ENCODE measurements at regions not wholly inside any gene's neighbourhood (a gene's known extent, or its start where the extent isn't known, plus 50 kb on each side); places are given as distances from the start of the nearest gene placed in this dataset.
A peak's percentile ranks its signal among the peaks of the same experiment; 100 is the strongest.
"Not testable (repeated sequence)": the region's sequence is repeated elsewhere in the genome, so short reads cannot be mapped to it uniquely, and the experiment has no call there.

GRCh38 chr20:30537459-30537858 is 720.0 kb upstream of the DEFB115 start:
- H3K27ac Mint-ChIP-seq; H3K4me3 Mint-ChIP-seq; H3K36me3 Mint-ChIP-seq; DNase-seq (ENCODE audit: low spot score in 2 of 2); ATAC-seq; H3K9me3 Mint-ChIP-seq; H3K4me1 Mint-ChIP-seq: not testable (repeated sequence)

GRCh38 chr20:30540330-30541069 is 717.0 kb upstream of the DEFB115 start:
- H3K4me1 Mint-ChIP-seq; ATAC-seq; H3K4me3 Mint-ChIP-seq; H3K9me3 Mint-ChIP-seq; H3K36me3 Mint-ChIP-seq; DNase-seq (ENCODE audit: low spot score in 2 of 2); H3K27ac Mint-ChIP-seq: not testable (repeated sequence)

- not testable (repeated sequence) for DNase-seq (ENCODE audit: low spot score in 2 of 2); H3K4me3 Mint-ChIP-seq; ATAC-seq; H3K36me3 Mint-ChIP-seq; H3K4me1 Mint-ChIP-seq; H3K27ac Mint-ChIP-seq; H3K9me3 Mint-ChIP-seq
Observed at GRCh38 chr20:30551236-30551635, 706.2 kb upstream of the DEFB115 start.

- not testable (repeated sequence) for DNase-seq (ENCODE audit: low spot score in 2 of 2); H3K4me3 Mint-ChIP-seq; H3K4me1 Mint-ChIP-seq; H3K9me3 Mint-ChIP-seq; ATAC-seq; H3K36me3 Mint-ChIP-seq; H3K27ac Mint-ChIP-seq
Observed at GRCh38 chr20:30556797-30557196, 700.7 kb upstream of the DEFB115 start.

GRCh38 chr20:30565086-30565485 is 692.4 kb upstream of the DEFB115 start:
- not testable (repeated sequence) for DNase-seq (ENCODE audit: low spot score in 2 of 2); H3K27ac Mint-ChIP-seq; H3K4me3 Mint-ChIP-seq; ATAC-seq; H3K9me3 Mint-ChIP-seq; H3K4me1 Mint-ChIP-seq; H3K36me3 Mint-ChIP-seq

- not testable (repeated sequence) for DNase-seq (ENCODE audit: low spot score in 2 of 2); H3K4me3 Mint-ChIP-seq; ATAC-seq; H3K9me3 Mint-ChIP-seq; H3K4me1 Mint-ChIP-seq; H3K36me3 Mint-ChIP-seq; H3K27ac Mint-ChIP-seq
Observed at GRCh38 chr20:30569867-30570266, 687.6 kb upstream of the DEFB115 start.

- H3K4me3 Mint-ChIP-seq; H3K36me3 Mint-ChIP-seq; H3K9me3 Mint-ChIP-seq; H3K4me1 Mint-ChIP-seq; DNase-seq (ENCODE audit: low spot score in 2 of 2); H3K27ac Mint-ChIP-seq; ATAC-seq: not testable (repeated sequence)
Observed at GRCh38 chr20:30570622-30571021, 686.8 kb upstream of the DEFB115 start.

- DNase-seq (ENCODE audit: low spot score in 2 of 2); H3K4me1 Mint-ChIP-seq; H3K27ac Mint-ChIP-seq; H3K4me3 Mint-ChIP-seq; ATAC-seq; H3K36me3 Mint-ChIP-seq; H3K9me3 Mint-ChIP-seq: not testable (repeated sequence)
Observed at GRCh38 chr20:30574337-30574736, 683.1 kb upstream of the DEFB115 start.

GRCh38 chr20:30579069-30579468 is 678.4 kb upstream of the DEFB115 start:
- not testable (repeated sequence) for H3K27ac Mint-ChIP-seq; H3K4me3 Mint-ChIP-seq; H3K36me3 Mint-ChIP-seq; DNase-seq (ENCODE audit: low spot score in 2 of 2); H3K4me1 Mint-ChIP-seq; ATAC-seq
- H3K9me3 Mint-ChIP-seq: peaks cover 12% of the 10 kb centered on the region

GRCh38 chr20:30579824-30580438 is 677.5 kb upstream of the DEFB115 start:
- not testable (repeated sequence) for H3K36me3 Mint-ChIP-seq; DNase-seq (ENCODE audit: low spot score in 2 of 2); H3K4me1 Mint-ChIP-seq; ATAC-seq; H3K4me3 Mint-ChIP-seq; H3K27ac Mint-ChIP-seq; H3K9me3 Mint-ChIP-seq

GRCh38 chr20:30581839-30582238 is 675.6 kb upstream of the DEFB115 start:
- not testable (repeated sequence) for H3K36me3 Mint-ChIP-seq; H3K4me1 Mint-ChIP-seq; DNase-seq (ENCODE audit: low spot score in 2 of 2); H3K27ac Mint-ChIP-seq; H3K9me3 Mint-ChIP-seq; ATAC-seq; H3K4me3 Mint-ChIP-seq

- H3K27ac Mint-ChIP-seq; DNase-seq (ENCODE audit: low spot score in 2 of 2); H3K4me1 Mint-ChIP-seq; H3K4me3 Mint-ChIP-seq; H3K36me3 Mint-ChIP-seq; ATAC-seq; H3K9me3 Mint-ChIP-seq: not testable (repeated sequence)
Observed at GRCh38 chr20:30584403-30584802, 673.1 kb upstream of the DEFB115 start.

- ATAC-seq, H3K36me3 Mint-ChIP-seq, H3K4me3 Mint-ChIP-seq, H3K9me3 Mint-ChIP-seq, H3K27ac Mint-ChIP-seq, H3K4me1 Mint-ChIP-seq: not testable (repeated sequence)
- DNase-seq (ENCODE audit: low spot score in 2 of 2): peak in 1 of 2 donors; percentile 64
Observed at GRCh38 chr20:30585244-30585796, 672.1 kb upstream of the DEFB115 start.

GRCh38 chr20:30586178-30586577 is 671.3 kb upstream of the DEFB115 start:
- not testable (repeated sequence) for H3K4me1 Mint-ChIP-seq; DNase-seq (ENCODE audit: low spot score in 2 of 2); H3K4me3 Mint-ChIP-seq; H3K27ac Mint-ChIP-seq; H3K9me3 Mint-ChIP-seq; ATAC-seq; H3K36me3 Mint-ChIP-seq

GRCh38 chr20:30593572-30593971 is 663.9 kb upstream of the DEFB115 start:
- no peak for DNase-seq (ENCODE audit: low spot score in 2 of 2)
- Mint-ChIP-seq H3K27ac (no peak overlapping the region), H3K36me3 (no peaks in the 10 kb centered on the region), H3K4me3 (no peak overlapping the region), H3K9me3 (no peaks in the 10 kb centered on the region), H3K4me1 (no peaks in the 10 kb centered on the region)
- no peak for ATAC-seq

GRCh38 chr20:30594112-30594511 is 663.4 kb upstream of the DEFB115 start:
- H3K36me3 Mint-ChIP-seq: no peaks in the 10 kb centered on the region
- no peaks in the 10 kb centered on the region for H3K9me3 Mint-ChIP-seq
- no peaks in the 10 kb centered on the region for H3K4me1 Mint-ChIP-seq
- DNase-seq (ENCODE audit: low spot score in 2 of 2) (no peak), ATAC-seq (no peak)
- no peak overlapping the region for H3K27ac Mint-ChIP-seq
- H3K4me3 Mint-ChIP-seq: no peak overlapping the region
